Panc1 (cell line): ENCODE measurements at regions not wholly inside any gene's neighbourhood (a gene's known extent, or its start where the extent isn't known, plus 50 kb on each side); places are given as distances from the start of the nearest gene placed in this dataset.

ENCODE experiments used
- ATAC-seq: fragments of 200-7000 bp; cut with Tn5 transposase; 2 replicates; pipeline ENCODE4 v1.9.1; 2020; ENCODE audit warnings: mild to moderate bottlenecking, moderate library complexity
- BruUV-seq: library from RNA; stranded (reverse); fragments of 400-500 nt; replicated peaks from 2 replicates; lab custom pipeline; 2021; lab: Mats Ljungman, UMichigan
- CTCF ChIA-PET: fragments of 300-600 bp; sonication (Branson Sonifier 250); formaldehyde crosslinking; loops from one replicate; lab custom pipeline; 2022; ENCODE audit warnings: antibody characterized with exemption; lab: Charles Lee
- POLR2A ChIA-PET: fragments of 300-600 bp; sonication (Branson Sonifier 250); formaldehyde crosslinking; loops from one replicate; lab custom pipeline; 2022; ENCODE audit warnings: antibody characterized with exemption; lab: Charles Lee
- DNase-seq: peaks from one replicate; pipeline ENCODE4 v3.0.0-alpha.2; 2010; ENCODE audit warnings: low read depth, low spot score
- H3K27ac ChIP-seq: 2 replicates; pipeline ENCODE4 v1.5.1; 2011; ENCODE audit warnings: mild to moderate bottlenecking, low read length, inconsistent platforms
- H3K27me3 ChIP-seq: fragments of 200-500 bp; sonication (Bioruptor generic); 2 replicates; pipeline ENCODE4 v1.6.0; 2014; ENCODE audit warnings: low read length, inconsistent platforms; ENCODE audit not compliant: control insufficient read depth, insufficient read depth
- H3K36me3 ChIP-seq: fragments of 200-500 bp; sonication (Bioruptor generic); 2 replicates; pipeline ENCODE4 v1.5.1; 2014; ENCODE audit warnings: inconsistent platforms, mild to moderate bottlenecking, low read length, moderate library complexity; ENCODE audit not compliant: control insufficient read depth, insufficient read depth
- H3K4me1 ChIP-seq: 2 replicates; pipeline ENCODE4 v1.5.1; 2011; ENCODE audit warnings: inconsistent platforms, mild to moderate bottlenecking, low read length, moderate library complexity; ENCODE audit not compliant: control insufficient read depth, insufficient read depth
- H3K4me3 ChIP-seq, 2 experiments: 2 replicates each; pipeline ENCODE4 v1.5.1; 2011 to 2012; ENCODE audit warnings: low read depth in 2 of 2, low read length in 2 of 2, mild to moderate bottlenecking in 2 of 2, inconsistent platforms in 1 of 2, moderate library complexity in 1 of 2
- H3K9me3 ChIP-seq: fragments of 200-500 bp; sonication (Bioruptor generic); 2 replicates; pipeline ENCODE4 v1.5.1; 2014; ENCODE audit warnings: low read depth, mild to moderate bottlenecking, inconsistent platforms, low read length, moderate library complexity; ENCODE audit not compliant: control insufficient read depth, insufficient read depth
- SIN3A ChIP-seq: IDR thresholded peaks from 2 replicates; pipeline ENCODE4 v1.6.1; 2012; ENCODE audit warnings: low read depth, mild to moderate bottlenecking, low read length, moderate library complexity, borderline replicate concordance; ENCODE audit not compliant: insufficient read depth
- TCF7L2 ChIP-seq: IDR thresholded peaks from 2 replicates; pipeline ENCODE4 v1.6.1; 2011; ENCODE audit warnings: mild to moderate bottlenecking, low read depth, low read length, inconsistent platforms
- in situ Hi-C: cut with HindIII; loops from 2 replicates; pipeline ENCODE4 v1.10.0; 2016; ENCODE audit warnings: low sequenced_read_pairs, low pct_unique_long_range_greater_than_20kb
- intact Hi-C: fragments of 100-400 bp; cut with micrococcal nuclease; formaldehyde crosslinking; loops from one replicate; pipeline ENCODE4 v1.10.0; 2022; ENCODE audit not compliant: unreplicated experiment
- TF ChIP-seq, protein P1 (sequence below), 2 experiments: IDR thresholded peaks; 2 replicates each; pipeline ENCODE4 v1.6.1; 2011 to 2012; ENCODE audit warnings: low read depth in 2 of 2, control low read depth in 1 of 2, low read length in 1 of 2, mild to moderate bottlenecking in 1 of 2, moderate library complexity in 1 of 2; ENCODE audit not compliant: insufficient read depth in 1 of 2
- TF ChIP-seq, protein P2 (sequence below): fragments of 450-650 bp; IDR thresholded peaks from 2 replicates; pipeline ENCODE4 v1.5.1; 2017; ENCODE audit warnings: mild to moderate bottlenecking

DNA sequence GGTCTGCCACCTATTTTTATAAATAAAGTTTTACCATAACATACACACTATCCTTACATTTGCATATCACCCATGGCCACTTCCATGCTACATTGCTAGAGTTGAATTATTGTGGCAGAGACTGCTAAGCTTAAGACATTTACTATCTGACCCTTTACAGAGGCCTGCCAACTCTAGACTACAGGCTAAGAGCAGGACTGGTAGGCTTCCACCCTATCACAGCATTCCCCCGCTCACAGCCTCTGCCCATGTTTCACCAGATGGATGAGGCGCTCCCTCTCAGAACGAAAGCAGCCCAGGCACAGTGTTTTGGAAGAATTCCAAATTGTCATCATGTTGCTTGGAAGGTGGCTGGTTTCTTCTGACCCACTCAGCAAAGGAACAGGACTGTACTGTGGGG is 91.7 kb upstream of the SLC35G4 start:
- CTCF ChIA-PET = no interaction called here
- Histone ChIP-seq H3K27me3 (no peaks in the 10 kb centered on the region), H3K36me3 (no peaks in the 10 kb centered on the region), H3K27ac (no peak overlapping the region), H3K4me3 (no peak overlapping the region), H3K4me1 (no peaks in the 10 kb centered on the region), H3K9me3 (no peaks in the 10 kb centered on the region)
- no peak for ATAC-seq
- BruUV-seq = no TSS peak
- TF ChIP-seq, protein P1, sequence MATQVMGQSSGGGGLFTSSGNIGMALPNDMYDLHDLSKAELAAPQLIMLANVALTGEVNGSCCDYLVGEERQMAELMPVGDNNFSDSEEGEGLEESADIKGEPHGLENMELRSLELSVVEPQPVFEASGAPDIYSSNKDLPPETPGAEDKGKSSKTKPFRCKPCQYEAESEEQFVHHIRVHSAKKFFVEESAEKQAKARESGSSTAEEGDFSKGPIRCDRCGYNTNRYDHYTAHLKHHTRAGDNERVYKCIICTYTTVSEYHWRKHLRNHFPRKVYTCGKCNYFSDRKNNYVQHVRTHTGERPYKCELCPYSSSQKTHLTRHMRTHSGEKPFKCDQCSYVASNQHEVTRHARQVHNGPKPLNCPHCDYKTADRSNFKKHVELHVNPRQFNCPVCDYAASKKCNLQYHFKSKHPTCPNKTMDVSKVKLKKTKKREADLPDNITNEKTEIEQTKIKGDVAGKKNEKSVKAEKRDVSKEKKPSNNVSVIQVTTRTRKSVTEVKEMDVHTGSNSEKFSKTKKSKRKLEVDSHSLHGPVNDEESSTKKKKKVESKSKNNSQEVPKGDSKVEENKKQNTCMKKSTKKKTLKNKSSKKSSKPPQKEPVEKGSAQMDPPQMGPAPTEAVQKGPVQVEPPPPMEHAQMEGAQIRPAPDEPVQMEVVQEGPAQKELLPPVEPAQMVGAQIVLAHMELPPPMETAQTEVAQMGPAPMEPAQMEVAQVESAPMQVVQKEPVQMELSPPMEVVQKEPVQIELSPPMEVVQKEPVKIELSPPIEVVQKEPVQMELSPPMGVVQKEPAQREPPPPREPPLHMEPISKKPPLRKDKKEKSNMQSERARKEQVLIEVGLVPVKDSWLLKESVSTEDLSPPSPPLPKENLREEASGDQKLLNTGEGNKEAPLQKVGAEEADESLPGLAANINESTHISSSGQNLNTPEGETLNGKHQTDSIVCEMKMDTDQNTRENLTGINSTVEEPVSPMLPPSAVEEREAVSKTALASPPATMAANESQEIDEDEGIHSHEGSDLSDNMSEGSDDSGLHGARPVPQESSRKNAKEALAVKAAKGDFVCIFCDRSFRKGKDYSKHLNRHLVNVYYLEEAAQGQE (IDR thresholded peaks at IDR 0.05; ENCODE audit: insufficient read depth in 1 of 2, low read depth in 2 of 2, low read length in 1 of 2) = no peak
- intact Hi-C loops = no loop called here
- POLR2A ChIA-PET = no interaction called here
- in situ Hi-C loops = no loop called here
- no peak for DNase-seq

DNA sequence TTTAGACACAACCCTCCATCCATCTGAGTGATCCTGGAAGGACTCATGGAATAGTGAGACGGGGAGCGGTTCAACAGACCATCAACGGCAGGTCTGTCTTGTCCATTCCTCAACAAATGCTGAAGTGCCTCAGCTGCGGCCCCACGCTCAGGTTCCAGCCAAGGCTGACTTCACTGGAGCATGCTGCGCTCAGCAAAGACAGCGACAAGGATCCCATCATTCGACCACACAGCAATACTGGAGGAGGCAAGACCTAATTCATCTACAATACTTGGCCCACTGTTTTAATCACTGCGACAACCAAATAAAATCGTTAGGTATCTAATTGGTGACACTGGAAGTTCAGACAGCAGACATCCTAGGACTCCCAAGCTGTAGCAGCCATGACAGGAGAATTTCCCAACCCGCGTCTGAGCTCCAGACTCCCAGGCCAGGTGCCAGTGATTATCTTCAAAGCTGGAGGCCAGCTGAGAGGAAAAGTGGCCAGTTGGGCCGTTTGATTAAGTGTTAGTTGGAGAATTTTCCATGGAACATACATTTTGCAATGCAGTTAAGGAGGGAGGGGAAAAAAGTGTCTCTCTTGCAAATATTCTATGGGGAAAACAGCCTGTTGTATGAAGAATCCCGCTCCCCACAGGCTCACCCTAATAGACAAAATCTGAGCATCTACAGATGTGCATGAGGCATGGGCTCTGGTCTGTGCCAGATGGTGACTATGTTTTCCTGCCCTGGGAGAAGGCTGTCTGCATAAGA is 92.5 kb upstream of the SLC35G4 start:
- H3K36me3 ChIP-seq = no peaks in the 10 kb centered on the region
- H3K27ac ChIP-seq = no peak overlapping the region
- no peaks in the 10 kb centered on the region for H3K9me3 ChIP-seq
- ATAC-seq (no peak), DNase-seq (no peak)
- no peak overlapping the region for H3K4me3 ChIP-seq
- CTCF ChIA-PET = interaction anchor here (0.7 kb wide), 1 partner anchor 475 kb away, joined by 9 read pairs; no protein-coding TSS in a partner anchor
- H3K27me3 ChIP-seq = no peaks in the 10 kb centered on the region
- H3K4me1 ChIP-seq = no peaks in the 10 kb centered on the region
- intact Hi-C loops = no loop called here
- no TSS peak for BruUV-seq
- TF ChIP-seq, protein P1 (IDR thresholded peaks at IDR 0.05; ENCODE audit: insufficient read depth in 1 of 2, low read depth in 2 of 2, low read length in 1 of 2) = no peak
- in situ Hi-C loops = no loop called here
- POLR2A ChIA-PET = interaction anchor here (0.6 kb wide), 1 partner anchor 1185 kb away, joined by 4 read pairs; the partner anchor contains the start of gene CEP76

DNA sequence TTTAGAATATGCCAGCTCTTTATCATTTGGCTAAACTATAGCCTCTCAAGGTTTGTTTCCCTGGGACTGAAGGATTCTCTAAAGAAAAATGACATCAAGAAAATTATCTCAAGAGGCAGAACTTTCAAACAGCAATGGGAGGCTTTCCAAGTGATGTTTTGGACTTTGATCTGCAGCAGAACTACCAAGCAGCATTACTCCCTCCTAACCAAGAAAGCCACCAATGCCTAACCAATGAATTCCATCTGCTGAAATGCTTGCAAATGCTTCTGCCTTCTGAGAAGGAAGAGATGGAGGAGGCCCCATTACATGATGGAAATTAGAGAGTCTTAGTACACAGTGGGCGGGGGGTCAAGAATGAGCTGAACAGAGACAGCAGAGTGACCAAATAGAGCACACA is 95.1 kb upstream of the SLC35G4 start:
- ChIA-PET POLR2A (no interaction called here), CTCF (no interaction called here)
- DNase-seq (no peak), ATAC-seq (no peak)
- intact Hi-C loops (no loop called here), in situ Hi-C loops (no loop called here)
- Histone ChIP-seq H3K4me3 (no peak overlapping the region), H3K9me3 (no peaks in the 10 kb centered on the region), H3K27ac (no peak overlapping the region), H3K27me3 (no peaks in the 10 kb centered on the region), H3K36me3 (no peaks in the 10 kb centered on the region), H3K4me1 (no peaks in the 10 kb centered on the region)
- TF ChIP-seq TCF7L2 (no peak), SIN3A (no peak)
- TF ChIP-seq, protein P2, sequence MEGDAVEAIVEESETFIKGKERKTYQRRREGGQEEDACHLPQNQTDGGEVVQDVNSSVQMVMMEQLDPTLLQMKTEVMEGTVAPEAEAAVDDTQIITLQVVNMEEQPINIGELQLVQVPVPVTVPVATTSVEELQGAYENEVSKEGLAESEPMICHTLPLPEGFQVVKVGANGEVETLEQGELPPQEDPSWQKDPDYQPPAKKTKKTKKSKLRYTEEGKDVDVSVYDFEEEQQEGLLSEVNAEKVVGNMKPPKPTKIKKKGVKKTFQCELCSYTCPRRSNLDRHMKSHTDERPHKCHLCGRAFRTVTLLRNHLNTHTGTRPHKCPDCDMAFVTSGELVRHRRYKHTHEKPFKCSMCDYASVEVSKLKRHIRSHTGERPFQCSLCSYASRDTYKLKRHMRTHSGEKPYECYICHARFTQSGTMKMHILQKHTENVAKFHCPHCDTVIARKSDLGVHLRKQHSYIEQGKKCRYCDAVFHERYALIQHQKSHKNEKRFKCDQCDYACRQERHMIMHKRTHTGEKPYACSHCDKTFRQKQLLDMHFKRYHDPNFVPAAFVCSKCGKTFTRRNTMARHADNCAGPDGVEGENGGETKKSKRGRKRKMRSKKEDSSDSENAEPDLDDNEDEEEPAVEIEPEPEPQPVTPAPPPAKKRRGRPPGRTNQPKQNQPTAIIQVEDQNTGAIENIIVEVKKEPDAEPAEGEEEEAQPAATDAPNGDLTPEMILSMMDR = no peak
- BruUV-seq = no TSS peak
